ENCODE measurements at regions not wholly inside any gene's neighbourhood (a gene's known extent, or its start where the extent isn't known, plus 50 kb on each side); places are given as distances from the start of the nearest gene placed in this dataset.

GRCh38 chr4:104878936-104879335 is 267.7 kb upstream of the TET2 start:
- no peak for TF ChIP-seq EZH2 (IDR thresholded peaks at IDR 0.05; ENCODE audit: borderline replicate concordance, low read depth, low read length, severe bottlenecking)
- no peak for TF ChIP-seq CTCF (IDR thresholded peaks at IDR 0.05; ENCODE audit: borderline replicate concordance, extremely low read depth, low read length, poor library complexity, severe bottlenecking)

Measured in DND-41 (cell line).